SK-N-MC (cell line): ENCODE measurements at regions not wholly inside any gene's neighbourhood (a gene's known extent, or its start where the extent isn't known, plus 50 kb on each side); places are given as distances from the start of the nearest gene placed in this dataset.

Experiments used
- EZH2 ChIP-seq: fragments of 200-600 bp; sonication (generic); IDR thresholded peaks from one replicate; pipeline ENCODE4 v1.6.1; 2017; ENCODE audit warnings: antibody characterized with exemption
- FOXP2 ChIP-seq: optimal IDR thresholded peaks from 2 replicates; pipeline ENCODE3; 2011; ENCODE audit warnings: mild to moderate bottlenecking, moderate library complexity; ENCODE audit not compliant: insufficient read depth; ENCODE audit errors: extremely low read length, control extremely low read depth
- POLR2AphosphoS5 ChIP-seq: IDR thresholded peaks from 2 replicates; pipeline ENCODE4 v1.6.1; 2012; ENCODE audit warnings: mild to moderate bottlenecking, low read depth, low read length, borderline replicate concordance

- TF ChIP-seq POLR2AphosphoS5: no peak
- no peak for TF ChIP-seq EZH2
- no peak for TF ChIP-seq FOXP2
Observed at GRCh38 chr10:36819781-36820180, 305.6 kb upstream of the ANKRD30A start.
